NCI-H748 (cell line): ENCODE measurements at regions not wholly inside any gene's neighbourhood (a gene's known extent, or its start where the extent isn't known, plus 50 kb on each side); places are given as distances from the start of the nearest gene placed in this dataset.
"Not testable (repeated sequence)": the region's sequence is repeated elsewhere in the genome, so short reads cannot be mapped to it uniquely, and the experiment has no call there.

Experiments
- DNase-seq: peaks from one replicate; lab custom pipeline; 2025; ENCODE audit not compliant: unreplicated experiment; lab: John Stamatoyannopoulos, UW

- DNase-seq: no peak
These were observed 51.2 kb upstream of the MEX3C start for GRCh38 chr18:51248685-51249084.

GRCh38 chr18:51250006-51250405 is 52.5 kb upstream of the MEX3C start:
- no peak for DNase-seq

- no peak for DNase-seq
These were observed 53.1 kb upstream of the MEX3C start for GRCh38 chr18:51250458-51251024.

- DNase-seq: no peak
These were observed 54.1 kb upstream of the MEX3C start for GRCh38 chr18:51251625-51252024.

- peak; percentile 75 for DNase-seq
These were observed 56.0 kb upstream of the MEX3C start for GRCh38 chr18:51253476-51253875.

GRCh38 chr18:51255693-51256092 is 58.2 kb upstream of the MEX3C start:
- no peak for DNase-seq

GRCh38 chr18:51257150-51257549 is 59.7 kb upstream of the MEX3C start:
- DNase-seq: no peak

- no peak for DNase-seq
These were observed 62.6 kb upstream of the MEX3C start for GRCh38 chr18:51260118-51260517.

GRCh38 chr18:51266077-51266476 is 68.6 kb upstream of the MEX3C start:
- DNase-seq: not testable (repeated sequence)

- DNase-seq: no peak
These were observed 69.3 kb upstream of the MEX3C start for GRCh38 chr18:51266773-51267172.

GRCh38 chr18:51273437-51273836 is 76.0 kb upstream of the MEX3C start:
- DNase-seq: no peak

GRCh38 chr18:51275712-51276476 is 78.4 kb upstream of the MEX3C start:
- no peak for DNase-seq

- peak; percentile 78 for DNase-seq
These were observed 80.7 kb upstream of the MEX3C start for GRCh38 chr18:51278045-51278649.

GRCh38 chr18:51279367-51279984 is 82.0 kb upstream of the MEX3C start:
- DNase-seq: no peak

GRCh38 chr18:51287818-51288508 is 90.5 kb upstream of the MEX3C start:
- no peak for DNase-seq

- no peak for DNase-seq
These were observed 91.1 kb upstream of the MEX3C start for GRCh38 chr18:51288582-51288981.

GRCh38 chr18:51290860-51291259 is 93.4 kb upstream of the MEX3C start:
- no peak for DNase-seq

GRCh38 chr18:51300912-51301311 is 103.4 kb upstream of the MEX3C start:
- DNase-seq: no peak

GRCh38 chr18:51301376-51301775 is 103.9 kb upstream of the MEX3C start:
- DNase-seq: no peak

- DNase-seq: no peak
These were observed 119.2 kb upstream of the MEX3C start for GRCh38 chr18:51316677-51317076.

GRCh38 chr18:51321696-51322095 is 124.2 kb upstream of the MEX3C start:
- no peak for DNase-seq
